Uterus (tissue), 2 donors: ENCODE measurements at regions not wholly inside any gene's neighbourhood (a gene's known extent, or its start where the extent isn't known, plus 50 kb on each side); places are given as distances from the start of the nearest gene placed in this dataset.

Experiments used
- CTCF ChIP-seq, 4 experiments: fragments of 200-600 bp in 2 of 4; fragments of 450-650 bp in 2 of 4; sonication (generic) in 2 of 4; IDR thresholded peaks; one replicate each; pipeline ENCODE4 v1.5.1; 2016 to 2019; ENCODE audit warnings: antibody characterized with exemption in 4 of 4, mild to moderate bottlenecking in 2 of 4, moderate library complexity in 1 of 4
- POLR2A ChIP-seq, 2 donors: fragments of 450-650 bp; IDR thresholded peaks; one replicate each; pipeline ENCODE4 v1.6.1; 2016; ENCODE audit warnings: antibody characterized with exemption in 2 of 2, mild to moderate bottlenecking in 1 of 2, moderate library complexity in 1 of 2

- TF ChIP-seq CTCF (IDR thresholded peaks at IDR 0.05), result no peak
- TF ChIP-seq POLR2A (IDR thresholded peaks at IDR 0.05), result no peak
Observed at GRCh38 chr11:80355251-80355650, 914.4 kb upstream of the TENM4 start.
